ENCODE measurements at regions not wholly inside any gene's neighbourhood (a gene's known extent, or its start where the extent isn't known, plus 50 kb on each side); places are given as distances from the start of the nearest gene placed in this dataset.

DNA sequence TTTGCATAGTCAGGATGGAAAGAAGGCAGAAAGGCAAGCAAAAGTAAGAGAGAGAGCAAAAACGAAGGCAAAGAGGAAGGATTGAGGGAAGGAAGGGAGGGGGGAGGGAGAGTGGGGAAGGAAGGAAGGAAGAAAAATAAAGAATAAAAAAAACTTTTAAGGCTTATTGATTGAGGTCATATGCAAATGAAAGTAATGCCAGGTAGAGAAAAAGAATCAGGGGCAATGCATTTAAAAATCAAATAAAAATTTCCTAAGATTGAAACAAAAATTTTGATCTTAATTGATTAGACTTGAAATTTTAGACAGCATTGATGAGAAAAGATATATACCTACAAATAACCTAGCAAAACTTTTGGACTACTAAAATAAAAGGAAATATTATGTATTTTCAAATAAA lies 153.9 kb upstream of the KIF2B start:
- TF ChIP-seq EZH2 (IDR thresholded peaks at IDR 0.05; ENCODE audit: low read depth) = no peak
- TF ChIP-seq, protein P1, sequence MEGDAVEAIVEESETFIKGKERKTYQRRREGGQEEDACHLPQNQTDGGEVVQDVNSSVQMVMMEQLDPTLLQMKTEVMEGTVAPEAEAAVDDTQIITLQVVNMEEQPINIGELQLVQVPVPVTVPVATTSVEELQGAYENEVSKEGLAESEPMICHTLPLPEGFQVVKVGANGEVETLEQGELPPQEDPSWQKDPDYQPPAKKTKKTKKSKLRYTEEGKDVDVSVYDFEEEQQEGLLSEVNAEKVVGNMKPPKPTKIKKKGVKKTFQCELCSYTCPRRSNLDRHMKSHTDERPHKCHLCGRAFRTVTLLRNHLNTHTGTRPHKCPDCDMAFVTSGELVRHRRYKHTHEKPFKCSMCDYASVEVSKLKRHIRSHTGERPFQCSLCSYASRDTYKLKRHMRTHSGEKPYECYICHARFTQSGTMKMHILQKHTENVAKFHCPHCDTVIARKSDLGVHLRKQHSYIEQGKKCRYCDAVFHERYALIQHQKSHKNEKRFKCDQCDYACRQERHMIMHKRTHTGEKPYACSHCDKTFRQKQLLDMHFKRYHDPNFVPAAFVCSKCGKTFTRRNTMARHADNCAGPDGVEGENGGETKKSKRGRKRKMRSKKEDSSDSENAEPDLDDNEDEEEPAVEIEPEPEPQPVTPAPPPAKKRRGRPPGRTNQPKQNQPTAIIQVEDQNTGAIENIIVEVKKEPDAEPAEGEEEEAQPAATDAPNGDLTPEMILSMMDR (conservative IDR thresholded peaks at IDR 0.05) = no peak
